Lower lobe of right lung (tissue), 2 donors: ENCODE measurements at regions not wholly inside any gene's neighbourhood (a gene's known extent, or its start where the extent isn't known, plus 50 kb on each side); places are given as distances from the start of the nearest gene placed in this dataset.

Experiments used
- ATAC-seq, 2 donors: fragments of 200-7000 bp; cut with Tn5 transposase; one replicate each; pipeline ENCODE4 v1.9.1; 2020 to 2022; ENCODE audit warnings: mild to moderate bottlenecking in 2 of 2, moderate library complexity in 2 of 2
- DNase-seq: peaks from one replicate; pipeline ENCODE4 v3.0.0-alpha.2; 2020
- H3K27ac ChIP-seq: fragments of 200-600 bp; one replicate; pipeline ENCODE4 v1.8.0; 2022
- H3K27me3 ChIP-seq: fragments of 200-600 bp; one replicate; pipeline ENCODE4 v1.8.0; 2022; ENCODE audit warnings: low read depth
- H3K36me3 ChIP-seq: fragments of 200-600 bp; one replicate; pipeline ENCODE4 v1.8.0; 2022; ENCODE audit warnings: mild to moderate bottlenecking
- H3K4me1 ChIP-seq: fragments of 200-600 bp; one replicate; pipeline ENCODE4 v1.8.0; 2022
- H3K4me3 ChIP-seq: fragments of 200-600 bp; one replicate; pipeline ENCODE4 v1.8.0; 2022; ENCODE audit warnings: mild to moderate bottlenecking
- H3K9me3 ChIP-seq: fragments of 200-600 bp; one replicate; pipeline ENCODE4 v1.8.0; 2022
- CTCF ChIP-seq: fragments of 200-600 bp; IDR thresholded peaks from one replicate; pipeline ENCODE4 v1.8.0; 2022; ENCODE audit warnings: antibody characterized with exemption, mild to moderate bottlenecking
- intact Hi-C: fragments of 100-400 bp; cut with DNase I; formaldehyde crosslinking; loops from one replicate; pipeline ENCODE4 v1.11.0; 2022
- donor health status: DM: no; HTN: yes; CAD: no; lungs with severe emphysema.

- DNase-seq = no peak
- TF ChIP-seq CTCF = no peak
- no peaks in the 10 kb centered on the region for H3K36me3 ChIP-seq
- no peak overlapping the region for H3K27ac ChIP-seq
- H3K4me3 ChIP-seq = no peak overlapping the region
- H3K9me3 ChIP-seq = no peaks in the 10 kb centered on the region
- intact Hi-C loops = no loop called here
- ATAC-seq = no peak
- H3K4me1 ChIP-seq = no peaks in the 10 kb centered on the region
- H3K27me3 ChIP-seq = no peaks in the 10 kb centered on the region
Measured at GRCh38 chr15:93420477-93420876, 331.5 kb upstream of the RGMA start.

- H3K36me3 ChIP-seq = no peaks in the 10 kb centered on the region
- DNase-seq (no peak), ATAC-seq (no peak)
- no peak for TF ChIP-seq CTCF
- H3K27me3 ChIP-seq = no peaks in the 10 kb centered on the region
- intact Hi-C loops = no loop called here
- no peaks in the 10 kb centered on the region for H3K9me3 ChIP-seq
- no peaks in the 10 kb centered on the region for H3K4me1 ChIP-seq
- no peak overlapping the region for H3K4me3 ChIP-seq
- no peak overlapping the region for H3K27ac ChIP-seq
Measured at GRCh38 chr15:93420050-93420452, 331.0 kb upstream of the RGMA start.

GRCh38 chr15:93418566-93418965 is 329.6 kb upstream of the RGMA start:
- H3K27ac ChIP-seq = no peak overlapping the region
- no peak overlapping the region for H3K4me3 ChIP-seq
- intact Hi-C loops = no loop called here
- no peak for ATAC-seq
- no peaks in the 10 kb centered on the region for H3K9me3 ChIP-seq
- no peaks in the 10 kb centered on the region for H3K4me1 ChIP-seq
- DNase-seq = no peak
- H3K27me3 ChIP-seq = no peaks in the 10 kb centered on the region
- TF ChIP-seq CTCF = no peak
- H3K36me3 ChIP-seq = no peaks in the 10 kb centered on the region

GRCh38 chr15:93417631-93418030 is 328.6 kb upstream of the RGMA start:
- no peaks in the 10 kb centered on the region for H3K9me3 ChIP-seq
- H3K27me3 ChIP-seq = no peaks in the 10 kb centered on the region
- intact Hi-C loops = no loop called here
- H3K4me3 ChIP-seq = no peak overlapping the region
- H3K27ac ChIP-seq = no peak overlapping the region
- no peak for DNase-seq
- no peaks in the 10 kb centered on the region for H3K4me1 ChIP-seq
- no peaks in the 10 kb centered on the region for H3K36me3 ChIP-seq
- no peak for ATAC-seq
- no peak for TF ChIP-seq CTCF

GRCh38 chr15:93417156-93417555 is 328.1 kb upstream of the RGMA start:
- no peaks in the 10 kb centered on the region for H3K4me1 ChIP-seq
- no peaks in the 10 kb centered on the region for H3K36me3 ChIP-seq
- DNase-seq = no peak
- no peak for ATAC-seq
- no peaks in the 10 kb centered on the region for H3K9me3 ChIP-seq
- TF ChIP-seq CTCF = no peak
- intact Hi-C loops = no loop called here
- H3K27ac ChIP-seq = no peak overlapping the region
- no peaks in the 10 kb centered on the region for H3K27me3 ChIP-seq
- H3K4me3 ChIP-seq = no peak overlapping the region

GRCh38 chr15:93415576-93415975 is 326.6 kb upstream of the RGMA start:
- Histone ChIP-seq H3K27me3 (no peaks in the 10 kb centered on the region), H3K36me3 (no peaks in the 10 kb centered on the region), H3K9me3 (no peaks in the 10 kb centered on the region), H3K27ac (no peak overlapping the region), H3K4me1 (no peaks in the 10 kb centered on the region), H3K4me3 (no peak overlapping the region)
- intact Hi-C loops = no loop called here
- no peak for TF ChIP-seq CTCF
- ATAC-seq (no peak), DNase-seq (no peak)
